HG03045 (cell line): ENCODE measurements at regions not wholly inside any gene's neighbourhood (a gene's known extent, or its start where the extent isn't known, plus 50 kb on each side); places are given as distances from the start of the nearest gene placed in this dataset.
"Not testable (repeated sequence)": the region's sequence is repeated elsewhere in the genome, so short reads cannot be mapped to it uniquely, and the experiment has no call there.

Experiments used
- ATAC-seq: cut with Tn5 transposase; IDR thresholded peaks from one replicate; pipeline ENCODE4 v1.9.1; 2021; ENCODE audit warnings: mild to moderate bottlenecking, moderate library complexity; ENCODE audit not compliant: unreplicated experiment

DNA sequence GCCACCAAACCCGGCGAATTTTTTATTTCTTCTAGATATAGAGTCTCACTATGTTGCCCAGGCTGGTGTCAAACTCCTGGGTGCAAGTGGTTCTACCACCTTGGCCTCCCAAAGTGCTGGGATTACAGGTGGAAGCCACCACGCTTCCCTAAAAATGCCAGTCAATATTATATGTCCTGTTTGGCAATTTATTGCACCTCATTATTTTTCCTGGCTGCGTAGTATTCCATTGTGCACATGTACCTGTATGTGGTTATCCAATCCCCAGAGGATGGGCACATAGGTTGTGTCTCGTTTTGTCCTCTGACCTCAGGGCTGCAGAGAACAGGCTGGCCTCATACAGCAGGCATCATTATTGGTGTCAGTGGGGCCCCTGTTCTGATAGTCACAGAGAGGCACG is 181.7 kb downstream of the C9orf50 start:
- no peak for ATAC-seq

- no peak for ATAC-seq
Observed at GRCh38 chr9:129437626-129438323, 183.1 kb downstream of the C9orf50 start.

DNA sequence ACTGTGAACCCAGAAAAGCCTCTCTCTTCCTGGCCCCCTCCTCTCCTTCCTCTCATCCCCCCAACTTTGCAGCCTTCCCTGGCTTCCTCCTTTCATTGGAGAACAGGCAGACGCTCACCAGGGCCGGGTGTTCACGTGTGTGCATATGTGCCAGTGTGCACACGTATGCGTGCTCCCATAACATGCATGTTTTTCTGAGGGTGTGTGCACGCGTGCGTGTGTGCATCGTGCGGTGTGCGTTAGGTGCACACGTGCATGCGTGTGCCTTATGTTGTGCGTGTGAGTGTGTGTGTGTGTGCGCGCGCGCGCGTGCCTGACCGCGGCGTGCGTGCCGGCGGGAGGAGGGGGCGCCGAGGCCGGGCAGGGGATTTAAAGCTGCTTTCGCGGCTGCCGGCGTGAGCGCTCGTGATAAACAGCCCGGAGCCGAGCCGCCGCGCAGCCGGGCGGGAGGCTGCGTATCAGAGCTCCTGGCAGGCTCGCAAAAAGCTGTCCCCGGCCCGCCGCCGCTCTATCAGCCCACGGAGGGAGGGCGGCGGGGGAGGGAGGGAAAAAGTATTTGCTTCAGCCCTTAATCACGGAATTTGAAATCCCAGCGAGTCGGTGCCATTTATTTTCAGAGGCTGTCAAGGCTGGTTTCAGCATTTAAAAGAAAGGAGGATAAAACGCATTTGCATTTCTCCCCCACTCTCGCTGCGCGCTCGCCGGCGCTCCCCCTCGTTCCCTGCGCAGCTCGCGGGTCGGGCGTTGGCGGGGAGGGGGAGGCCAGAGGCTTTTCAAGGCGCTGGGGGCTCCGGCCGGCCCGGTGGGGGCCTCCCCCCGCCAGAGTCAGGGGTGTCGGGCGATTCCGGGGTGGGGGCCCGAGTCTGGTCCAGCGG is 183.9 kb downstream of the C9orf50 start:
- ATAC-seq: no peak

DNA sequence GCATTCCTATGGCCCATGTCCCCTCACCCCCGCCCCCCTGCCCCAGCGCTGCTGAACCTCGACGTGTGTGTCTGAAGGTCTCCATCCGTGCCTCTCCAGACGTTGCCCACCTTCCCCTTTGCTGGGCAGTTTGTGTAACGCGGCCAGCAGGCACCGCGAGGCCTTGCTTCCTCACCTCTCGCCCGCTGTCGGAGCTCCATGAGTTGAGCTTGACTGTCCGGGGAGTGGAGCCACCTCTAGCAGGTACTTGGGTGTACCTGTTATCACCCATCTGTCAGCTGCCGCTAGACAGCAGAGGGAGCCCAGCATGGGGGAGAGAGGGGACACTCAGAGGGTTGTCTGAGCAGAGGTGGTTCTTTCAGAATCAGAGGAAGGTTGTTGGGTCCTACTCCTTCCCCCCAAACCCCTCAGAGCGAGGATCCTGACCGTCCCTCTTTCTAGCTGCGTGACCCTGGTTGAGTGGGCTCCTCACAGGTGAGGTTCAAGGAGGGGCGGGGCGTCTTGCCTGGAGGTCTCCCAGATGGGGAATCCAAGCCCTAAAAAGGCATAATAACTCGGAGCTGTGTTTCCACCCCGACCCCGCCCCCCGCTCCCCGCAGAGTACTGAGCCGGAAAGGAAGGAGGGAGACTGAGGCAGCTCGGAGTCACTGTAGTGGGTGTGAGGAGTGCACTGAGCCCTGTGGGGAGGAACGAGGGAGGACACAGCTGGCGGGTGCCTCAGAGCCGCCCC is 184.7 kb downstream of the C9orf50 start:
- ATAC-seq: no peak

GRCh38 chr9:129435291-129435690 is 185.6 kb downstream of the C9orf50 start:
- no peak for ATAC-seq

DNA sequence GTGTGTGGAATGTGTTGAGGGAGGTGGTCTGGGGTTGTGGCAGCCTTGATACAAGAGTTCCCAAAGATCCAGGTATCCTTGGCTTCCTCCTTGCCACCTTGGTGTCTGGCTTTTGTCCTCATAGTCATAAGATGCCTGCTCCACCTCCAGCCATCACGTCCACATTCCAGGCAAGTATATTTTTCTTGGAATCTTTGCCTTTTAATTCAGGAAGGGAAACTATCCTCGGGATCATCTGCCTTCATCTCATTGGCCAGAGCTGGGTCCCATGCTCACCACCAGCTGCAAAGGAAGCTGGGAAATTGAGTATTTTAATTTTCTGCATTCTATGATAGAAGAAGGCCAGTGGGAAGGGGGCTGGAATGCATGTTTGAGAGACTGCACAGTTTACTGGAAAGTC is 186.7 kb downstream of the C9orf50 start:
- no peak for ATAC-seq

GRCh38 chr9:129432297-129433154 is 188.4 kb downstream of the C9orf50 start:
- ATAC-seq: no peak

DNA sequence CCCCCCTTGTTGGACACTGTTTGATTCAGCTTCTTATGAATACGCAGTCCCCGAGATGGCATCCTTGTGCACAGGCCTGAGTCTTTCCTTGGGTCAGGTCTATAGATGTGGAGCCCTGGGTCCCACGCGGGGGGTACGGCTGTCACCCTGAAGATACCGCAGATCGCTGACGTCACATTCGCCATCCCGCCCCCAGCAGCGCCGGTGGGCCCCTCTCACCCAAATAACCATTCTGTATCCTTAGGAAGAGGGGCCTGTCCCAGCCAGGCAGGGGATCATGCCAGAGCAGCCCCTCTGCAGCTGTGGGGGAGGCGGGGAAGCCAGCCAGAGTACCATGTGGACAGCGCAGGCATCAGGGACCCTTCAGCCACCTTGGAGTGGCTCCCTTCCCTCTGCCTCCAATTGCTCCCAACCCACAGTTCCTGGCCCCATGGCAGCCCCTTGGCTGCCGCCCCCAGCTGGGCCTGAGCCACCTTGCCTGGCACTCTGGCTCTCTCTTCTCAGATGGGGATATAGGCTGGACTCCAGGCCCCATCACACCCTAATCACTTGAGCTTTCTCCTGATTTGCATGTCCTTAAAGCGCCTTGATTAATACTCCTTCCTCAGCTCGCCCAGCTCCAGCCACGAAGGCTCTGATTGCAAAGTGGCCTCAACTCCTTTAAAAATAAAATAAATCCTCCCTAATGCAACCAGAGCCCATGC is 189.8 kb downstream of the C9orf50 start:
- ATAC-seq: no peak

DNA sequence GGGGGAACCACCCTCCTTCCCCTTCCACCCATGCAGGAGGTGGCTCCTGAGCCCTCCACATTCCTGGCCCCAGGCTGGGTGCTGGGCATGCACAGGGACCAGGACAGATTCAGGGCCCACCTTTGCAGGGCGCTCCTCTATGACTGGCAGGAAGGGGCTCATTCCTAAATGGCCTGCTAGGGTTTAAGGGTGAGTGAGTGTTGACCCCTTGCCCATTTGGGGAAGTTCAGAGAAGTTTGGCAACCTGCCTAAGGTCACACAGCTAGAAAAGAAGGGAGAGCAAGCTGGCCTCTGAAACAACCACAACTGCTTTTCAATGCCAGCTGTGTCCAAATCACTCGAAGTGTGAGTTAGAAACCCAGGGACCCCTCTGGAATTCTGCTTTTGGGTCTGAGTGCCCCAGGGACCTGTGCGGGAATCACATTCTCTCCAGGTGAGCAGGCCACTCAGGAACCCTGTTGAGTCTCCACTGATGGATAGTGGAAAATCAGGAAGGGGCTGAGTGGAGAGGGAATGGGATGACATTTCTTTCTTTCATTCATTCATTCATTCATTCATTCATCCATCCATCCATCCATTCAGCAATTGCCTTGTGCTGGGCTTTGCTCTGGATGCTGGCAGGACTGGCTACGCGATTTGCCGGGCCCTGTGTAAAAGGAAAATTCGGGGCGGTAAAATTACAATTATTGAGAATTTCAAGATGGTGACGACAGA is 191.9 kb downstream of the C9orf50 start:
- no peak for ATAC-seq

DNA sequence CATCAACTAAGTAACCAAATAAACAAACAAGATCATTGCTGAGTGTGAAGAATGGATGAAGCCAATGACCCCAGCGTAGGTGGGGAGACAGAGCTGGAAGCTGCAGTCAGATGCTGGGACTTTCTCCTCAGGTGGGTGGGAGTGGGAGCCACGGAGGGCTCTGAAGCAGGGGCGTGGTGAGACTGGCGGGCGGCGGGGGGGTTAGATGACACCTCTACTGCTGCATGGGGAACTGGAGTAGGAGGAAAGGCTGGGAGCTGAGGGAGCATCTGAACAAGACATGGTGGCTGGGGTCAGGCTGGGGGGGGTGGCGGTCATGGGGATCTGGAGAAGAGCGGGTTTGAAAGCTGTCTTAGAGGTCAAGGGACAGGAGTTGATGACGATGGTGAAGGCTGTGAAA is 193.8 kb downstream of the C9orf50 start:
- ATAC-seq: no peak

DNA sequence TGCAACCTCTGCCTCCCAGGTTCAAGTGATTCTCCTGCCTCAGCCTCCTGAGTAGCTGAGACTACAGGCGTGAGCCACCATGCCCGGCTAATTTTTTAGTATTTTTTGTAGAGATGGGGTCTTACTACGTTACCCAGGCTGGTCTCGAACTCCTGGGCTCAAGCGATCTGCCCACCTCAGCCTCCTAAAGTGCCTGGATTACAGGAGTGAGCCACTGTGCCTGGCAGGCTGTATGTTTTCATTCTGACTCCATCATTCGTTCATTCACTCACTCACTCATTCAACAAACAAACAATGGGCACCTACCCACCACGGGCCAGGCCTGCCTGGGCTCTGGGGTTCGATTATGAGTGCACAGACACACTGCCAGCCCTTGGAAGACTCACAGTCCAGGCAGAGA is 197.1 kb downstream of the C9orf50 start:
- not testable (repeated sequence) for ATAC-seq

- ATAC-seq: no peak
Observed at GRCh38 chr9:129423216-129423615, 197.7 kb downstream of the C9orf50 start.

DNA sequence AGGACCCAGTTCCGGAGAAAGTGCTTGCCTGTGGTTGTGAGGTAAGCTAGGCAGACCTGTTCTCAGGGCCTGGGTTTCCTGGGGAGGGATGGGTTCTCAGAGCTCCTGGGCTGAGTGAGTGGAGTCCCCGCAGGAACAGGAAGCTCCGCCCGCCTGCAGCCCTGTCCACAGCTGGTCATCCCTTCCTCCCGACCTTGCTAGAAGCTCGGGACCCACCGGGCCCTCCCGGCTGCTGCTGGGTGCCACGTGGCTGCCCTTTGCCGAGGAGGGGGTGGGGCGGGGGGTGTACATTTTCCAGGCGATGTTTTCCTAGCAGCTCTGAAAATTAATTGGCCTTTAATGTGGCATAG is 198.1 kb downstream of the C9orf50 start:
- no peak for ATAC-seq

GRCh38 chr9:129422032-129422842 is 198.7 kb downstream of the C9orf50 start:
- no peak for ATAC-seq

DNA sequence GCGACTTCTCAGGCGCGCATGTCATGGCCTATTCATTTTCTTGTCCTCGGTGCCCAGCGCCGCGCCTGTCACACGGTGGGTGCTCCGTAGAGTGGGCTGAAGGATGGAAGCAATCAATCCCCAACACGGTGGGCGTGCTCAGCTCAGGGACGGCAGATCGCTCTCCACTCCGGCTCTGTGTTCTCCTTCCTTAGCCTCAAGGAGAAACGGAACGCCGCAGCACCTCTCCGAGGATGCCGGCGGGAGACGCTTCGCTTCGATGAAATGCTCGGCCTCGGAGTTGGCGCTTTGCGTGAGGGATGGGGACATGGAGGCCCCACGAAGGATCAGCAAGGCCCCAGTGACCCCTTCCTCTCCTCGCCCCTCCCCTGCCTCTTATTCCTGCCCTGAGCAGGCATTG is 199.5 kb downstream of the C9orf50 start:
- no peak for ATAC-seq

DNA sequence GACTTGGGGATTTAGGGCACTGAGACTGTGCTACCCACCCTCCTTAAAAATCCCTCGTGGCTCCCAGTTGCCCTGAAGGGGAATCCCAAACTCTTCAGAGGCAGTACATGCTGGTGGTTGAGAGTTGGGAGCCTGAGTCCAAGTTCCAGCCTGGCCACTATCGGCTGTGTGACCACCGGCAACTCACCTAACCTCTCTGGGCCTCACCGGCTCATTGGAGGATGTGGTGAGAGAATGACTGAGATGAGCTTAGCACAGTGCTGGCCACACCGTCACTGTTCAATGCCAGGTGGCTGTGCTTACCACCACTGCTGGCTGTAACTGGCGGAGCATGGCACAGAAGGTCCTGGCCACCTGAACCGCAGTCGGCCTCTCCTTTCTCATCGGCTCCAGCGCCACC is 200.2 kb downstream of the C9orf50 start:
- no peak for ATAC-seq

DNA sequence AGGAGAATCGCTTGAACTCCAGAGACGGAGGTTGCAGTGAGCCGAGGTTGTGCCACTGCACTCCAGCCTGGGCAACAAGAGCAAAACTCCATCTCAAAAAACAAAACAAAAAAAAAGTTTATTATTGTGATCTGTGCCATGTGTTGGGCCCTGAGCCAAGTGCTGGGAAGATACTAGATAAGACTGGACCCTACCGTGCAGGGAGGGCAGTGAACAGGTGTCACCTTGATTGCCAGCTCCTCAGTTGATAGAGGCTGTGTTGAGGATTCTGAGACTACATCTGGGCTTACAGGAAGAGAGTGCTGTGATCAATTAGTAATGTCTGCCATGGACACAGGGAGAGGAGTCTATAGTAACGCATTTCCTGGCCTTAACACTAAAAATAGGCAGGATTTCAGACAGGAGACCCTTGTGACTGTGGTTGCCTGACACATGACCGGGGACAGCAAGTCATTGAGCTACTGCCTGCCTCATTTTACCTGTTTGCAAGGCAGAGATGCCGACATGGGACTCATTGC is 201.5 kb downstream of the C9orf50 start:
- ATAC-seq: no peak

DNA sequence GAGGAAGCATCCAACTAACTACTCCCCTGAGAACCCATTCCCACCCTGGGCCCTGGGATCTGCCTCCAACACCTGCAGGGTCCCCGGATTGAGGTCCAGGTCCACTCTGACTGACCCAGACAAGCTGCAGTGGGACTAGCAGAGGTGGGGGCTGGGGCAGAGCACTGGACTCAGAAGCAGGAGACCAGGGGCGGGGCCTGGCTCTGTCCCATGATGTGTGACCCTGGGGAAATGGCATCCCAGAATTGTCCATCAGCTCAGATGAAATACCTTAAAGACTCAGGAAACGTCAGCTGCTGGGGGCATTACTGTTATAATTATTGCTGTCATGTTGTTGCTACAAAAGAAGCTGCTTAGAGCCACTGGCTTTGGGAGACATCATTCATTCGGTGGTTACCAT is 202.4 kb downstream of the C9orf50 start:
- ATAC-seq: no peak
